ENCODE measurements at regions not wholly inside any gene's neighbourhood (a gene's known extent, or its start where the extent isn't known, plus 50 kb on each side); places are given as distances from the start of the nearest gene placed in this dataset.

DNA sequence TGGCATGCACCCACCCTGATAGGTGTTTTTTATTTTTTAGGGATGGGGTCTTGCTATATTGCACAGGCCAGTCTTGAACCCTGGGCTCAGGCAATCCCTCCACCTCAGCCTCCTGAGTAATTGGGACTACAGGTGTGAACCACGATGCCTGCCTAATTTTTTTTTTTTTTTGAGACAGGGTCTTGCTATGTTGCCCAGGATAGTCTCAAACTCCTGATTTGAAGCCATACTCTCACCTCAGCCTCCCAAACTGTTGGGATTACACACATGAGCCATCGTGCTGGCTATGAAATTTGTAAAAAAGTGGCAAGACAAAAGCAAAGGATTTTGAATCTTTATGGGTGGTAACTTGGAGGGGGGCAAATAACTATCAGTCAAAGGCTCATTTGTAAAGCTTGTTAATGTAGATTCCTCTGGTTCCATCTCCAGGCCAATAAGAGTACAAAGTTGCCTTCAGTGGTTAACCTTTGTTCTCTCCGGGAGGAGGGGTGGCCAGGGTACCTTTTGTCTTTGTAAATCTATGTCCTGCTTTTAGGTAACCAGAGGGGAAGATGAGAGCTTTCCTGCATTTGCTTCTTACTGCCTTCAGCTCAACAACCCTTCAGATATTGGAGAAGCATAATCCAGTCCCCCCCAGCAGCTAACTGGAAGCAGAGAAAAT, 372.0 kb upstream of the JARID2 start:
- no peak for ATAC-seq (ENCODE audit: insufficient read depth, low FRiP score)
- Histone ChIP-seq H3K36me3 (ENCODE audit: control insufficient read depth in 4 of 4, insufficient read depth in 4 of 4, low read length in 4 of 4) (no peaks in the 10 kb centered on the region), H3K27ac (ENCODE audit: low read depth in 1 of 2, low read length in 1 of 2) (no peak overlapping the region), H3K4me3 (no peak overlapping the region), H3K27me3 (ENCODE audit: control insufficient read depth in 3 of 3, insufficient read depth in 3 of 3, low read length in 2 of 3) (no peaks in the 10 kb centered on the region), H3K9ac (ENCODE audit: insufficient read depth in 1 of 2, low read length in 2 of 2) (no peak overlapping the region), H3K9me3 (ENCODE audit: control insufficient read depth in 4 of 4, insufficient read depth in 3 of 4, low read length in 3 of 4) (no peaks in the 10 kb centered on the region), H3K4me1 (ENCODE audit: control insufficient read depth in 5 of 5, insufficient read depth in 5 of 5, low read length in 5 of 5) (peaks cover 0 to 13% (median 2%) of the 10 kb centered on the region in 5 donors)
- DNase-seq = no peak
- WGBS, 2 donors = 85 to 96% methylated on average over 3 of the region's 3 CpGs
- TF ChIP-seq CTCF (IDR thresholded peaks at IDR 0.05; ENCODE audit: control extremely low read depth, extremely low read depth) = no peak

- ATAC-seq (ENCODE audit: insufficient read depth, low FRiP score) = no peak
Observed at GRCh38 chr6:14874975-14875480, 370.8 kb upstream of the JARID2 start.

GRCh38 chr6:14875481-14876063, 370.3 kb upstream of the JARID2 start:
- Histone ChIP-seq H3K36me3 (ENCODE audit: control insufficient read depth in 4 of 4, insufficient read depth in 4 of 4, low read length in 4 of 4) (no peaks in the 10 kb centered on the region), H3K9ac (ENCODE audit: insufficient read depth in 1 of 2, low read length in 2 of 2) (no peak overlapping the region), H3K27me3 (ENCODE audit: control insufficient read depth in 3 of 3, insufficient read depth in 3 of 3, low read length in 2 of 3) (no peaks in the 10 kb centered on the region), H3K4me3 (no peak overlapping the region), H3K27ac (ENCODE audit: low read depth in 1 of 2, low read length in 1 of 2) (no peak overlapping the region), H3K9me3 (ENCODE audit: control insufficient read depth in 4 of 4, insufficient read depth in 3 of 4, low read length in 3 of 4) (no peaks in the 10 kb centered on the region), H3K4me1 (ENCODE audit: control insufficient read depth in 5 of 5, insufficient read depth in 5 of 5, low read length in 5 of 5) (peaks cover 0 to 13% (median 2%) of the 10 kb centered on the region in 5 donors)
- no peak for TF ChIP-seq CTCF (IDR thresholded peaks at IDR 0.05; ENCODE audit: control extremely low read depth, extremely low read depth)
- DNase-seq (no peak), ATAC-seq (ENCODE audit: insufficient read depth, low FRiP score) (no peak)
- WGBS, 2 donors = 55 to 77% methylated on average over 6 of the region's 6 CpGs

More at GRCh38 chr6:14874975-14875480, 370.8 kb upstream of the JARID2 start:
- H3K36me3 ChIP-seq (ENCODE audit: control insufficient read depth in 4 of 4, insufficient read depth in 4 of 4, low read length in 4 of 4) = no peaks in the 10 kb centered on the region
- peaks cover 0 to 13% (median 2%) of the 10 kb centered on the region in 5 donors for H3K4me1 ChIP-seq (ENCODE audit: control insufficient read depth in 5 of 5, insufficient read depth in 5 of 5, low read length in 5 of 5)
- H3K27ac ChIP-seq (ENCODE audit: low read depth in 1 of 2, low read length in 1 of 2) = no peak overlapping the region
- H3K4me3 ChIP-seq = no peak overlapping the region
- WGBS, 2 donors = 93 to 96% methylated on average over 4 of the region's 4 CpGs
- TF ChIP-seq CTCF (IDR thresholded peaks at IDR 0.05; ENCODE audit: control extremely low read depth, extremely low read depth) = no peak
- no peak overlapping the region for H3K9ac ChIP-seq (ENCODE audit: insufficient read depth in 1 of 2, low read length in 2 of 2)
- H3K27me3 ChIP-seq (ENCODE audit: control insufficient read depth in 3 of 3, insufficient read depth in 3 of 3, low read length in 2 of 3) = no peaks in the 10 kb centered on the region
- no peak for DNase-seq
- no peaks in the 10 kb centered on the region for H3K9me3 ChIP-seq (ENCODE audit: control insufficient read depth in 4 of 4, insufficient read depth in 3 of 4, low read length in 3 of 4)
